H1 (cell line): ENCODE measurements at regions not wholly inside any gene's neighbourhood (a gene's known extent, or its start where the extent isn't known, plus 50 kb on each side); places are given as distances from the start of the nearest gene placed in this dataset.

ENCODE experiments used
- EP300 ChIP-seq, 2 experiments: IDR thresholded peaks; 1 replicate in 1 of 2; 2 replicates in 1 of 2; pipeline ENCODE4 v1.6.1; 2011 to 2012; ENCODE audit warnings: low read depth in 2 of 2, low read length in 2 of 2, mild to moderate bottlenecking in 2 of 2, borderline replicate concordance in 1 of 2, inconsistent platforms in 1 of 2, moderate library complexity in 1 of 2
- RBBP5 ChIP-seq: IDR thresholded peaks from 2 replicates; pipeline ENCODE4 v1.7.1; 2012; ENCODE audit warnings: low read depth, mild to moderate bottlenecking, inconsistent platforms, low read length, moderate library complexity, borderline replicate concordance
- TF ChIP-seq, protein P1 (sequence below): IDR thresholded peaks from 2 replicates; pipeline ENCODE4 v1.6.1; 2012; ENCODE audit warnings: inconsistent platforms

- TF ChIP-seq RBBP5 (no peak), EP300 (IDR thresholded peaks at IDR 0.05; ENCODE audit: borderline replicate concordance in 1 of 2, low read depth in 2 of 2, low read length in 2 of 2) (no peak)
- TF ChIP-seq, protein P1, sequence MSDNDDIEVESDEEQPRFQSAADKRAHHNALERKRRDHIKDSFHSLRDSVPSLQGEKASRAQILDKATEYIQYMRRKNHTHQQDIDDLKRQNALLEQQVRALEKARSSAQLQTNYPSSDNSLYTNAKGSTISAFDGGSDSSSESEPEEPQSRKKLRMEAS: no peak
- TF ChIP-seq, all 59 proteins: peak for 0
Measured at GRCh38 chr5:103867857-103868598, 305.4 kb upstream of the NUDT12 start (continued).
